ENCODE measurements at regions not wholly inside any gene's neighbourhood (a gene's known extent, or its start where the extent isn't known, plus 50 kb on each side); places are given as distances from the start of the nearest gene placed in this dataset.

- H3K4me1 Mint-ChIP-seq (ENCODE audit: low read depth, unreplicated experiment): no peaks in the 10 kb centered on the region
- H3K36me3 Mint-ChIP-seq (ENCODE audit: insufficient read depth, unreplicated experiment): no peaks in the 10 kb centered on the region
- Histone ChIP-seq H3K4me3 (ENCODE audit: low read depth, low read length) (no peak overlapping the region), H3K9me3 (no peaks in the 10 kb centered on the region), H3K36me3 (ENCODE audit: control insufficient read depth, insufficient read depth, low read length) (no peaks in the 10 kb centered on the region), H3K4me1 (no peaks in the 10 kb centered on the region), H3K27me3 (replicated peaks; ENCODE audit: control insufficient read depth, insufficient read depth, low read length) (no peaks in the 10 kb centered on the region)
- no peak for DNase-seq
- BruUV-seq (replicated peaks): no TSS peak
- peaks cover 16% of the 10 kb centered on the region for H3K27me3 Mint-ChIP-seq (ENCODE audit: insufficient read depth, unreplicated experiment)
- intact Hi-C loops (cut with micrococcal nuclease; ENCODE audit: unreplicated experiment): no loop called here
- ChIA-PET POLR2A (no interaction called here), CTCF (no interaction called here)
- no peak overlapping the region for H3K27ac Mint-ChIP-seq (ENCODE audit: unreplicated experiment)
- H3K4me3 Mint-ChIP-seq (ENCODE audit: unreplicated experiment): no peak overlapping the region
- TF ChIP-seq CTCF (IDR thresholded peaks at IDR 0.05; ENCODE audit: insufficient read depth in 1 of 2, low read depth in 1 of 2, low read length in 1 of 2, severe bottlenecking in 1 of 2, unreplicated experiment in 1 of 2): no peak
- no peaks in the 10 kb centered on the region for H3K9me3 Mint-ChIP-seq (ENCODE audit: unreplicated experiment)
Measured at GRCh38 chr9:2913026-2913425, 69.1 kb upstream of the PUM3 start.

GRCh38 chr9:2907411-2907810 is 63.5 kb upstream of the PUM3 start:
- Mint-ChIP-seq H3K36me3 (ENCODE audit: insufficient read depth, unreplicated experiment) (no peaks in the 10 kb centered on the region), H3K27me3 (ENCODE audit: insufficient read depth, unreplicated experiment) (no peaks in the 10 kb centered on the region)

GRCh38 chr9:2904242-2904930 is 60.5 kb upstream of the PUM3 start:
- Histone ChIP-seq H3K4me3 (ENCODE audit: low read depth, low read length) (no peak overlapping the region), H3K27me3 (replicated peaks; ENCODE audit: control insufficient read depth, insufficient read depth, low read length) (no peaks in the 10 kb centered on the region), H3K36me3 (ENCODE audit: control insufficient read depth, insufficient read depth, low read length) (no peaks in the 10 kb centered on the region), H3K4me1 (no peaks in the 10 kb centered on the region), H3K9me3 (no peaks in the 10 kb centered on the region)
- Mint-ChIP-seq H3K36me3 (ENCODE audit: insufficient read depth, unreplicated experiment) (no peaks in the 10 kb centered on the region), H3K27me3 (ENCODE audit: insufficient read depth, unreplicated experiment) (peaks cover 2% of the 10 kb centered on the region), H3K4me1 (ENCODE audit: low read depth, unreplicated experiment) (no peaks in the 10 kb centered on the region), H3K27ac (ENCODE audit: unreplicated experiment) (no peak overlapping the region), H3K9me3 (ENCODE audit: unreplicated experiment) (no peaks in the 10 kb centered on the region), H3K4me3 (ENCODE audit: unreplicated experiment) (no peak overlapping the region)
- no TSS peak for BruUV-seq (replicated peaks)
- no peak for TF ChIP-seq CTCF (IDR thresholded peaks at IDR 0.05; ENCODE audit: insufficient read depth in 1 of 2, low read depth in 1 of 2, low read length in 1 of 2, severe bottlenecking in 1 of 2, unreplicated experiment in 1 of 2)
- intact Hi-C loops (cut with micrococcal nuclease; ENCODE audit: unreplicated experiment): no loop called here
- CTCF ChIA-PET: interaction anchor here (0.6 kb wide), 1 partner anchor 60 kb away, joined by 6 read pairs; no protein-coding TSS in a partner anchor
- no peak for DNase-seq
- POLR2A ChIA-PET: no interaction called here

More at GRCh38 chr9:2907411-2907810, 63.5 kb upstream of the PUM3 start:
- no peaks in the 10 kb centered on the region for H3K4me1 ChIP-seq
- no peak overlapping the region for H3K4me3 ChIP-seq (ENCODE audit: low read depth, low read length)
- no TSS peak for BruUV-seq (replicated peaks)
- H3K4me1 Mint-ChIP-seq (ENCODE audit: low read depth, unreplicated experiment): no peaks in the 10 kb centered on the region
- no peak for DNase-seq
- H3K4me3 Mint-ChIP-seq (ENCODE audit: unreplicated experiment): no peak overlapping the region
- ChIA-PET CTCF (no interaction called here), POLR2A (no interaction called here)
- H3K27ac Mint-ChIP-seq (ENCODE audit: unreplicated experiment): no peak overlapping the region
- intact Hi-C loops (cut with micrococcal nuclease; ENCODE audit: unreplicated experiment): no loop called here
- H3K27me3 ChIP-seq (replicated peaks; ENCODE audit: control insufficient read depth, insufficient read depth, low read length): no peaks in the 10 kb centered on the region
- H3K36me3 ChIP-seq (ENCODE audit: control insufficient read depth, insufficient read depth, low read length): no peaks in the 10 kb centered on the region
- no peak for TF ChIP-seq CTCF (IDR thresholded peaks at IDR 0.05; ENCODE audit: insufficient read depth in 1 of 2, low read depth in 1 of 2, low read length in 1 of 2, severe bottlenecking in 1 of 2, unreplicated experiment in 1 of 2)
- no peaks in the 10 kb centered on the region for H3K9me3 ChIP-seq
- H3K9me3 Mint-ChIP-seq (ENCODE audit: unreplicated experiment): no peaks in the 10 kb centered on the region
